ENCODE measurements at regions not wholly inside any gene's neighbourhood (a gene's known extent, or its start where the extent isn't known, plus 50 kb on each side); places are given as distances from the start of the nearest gene placed in this dataset.

GRCh38 chr11:96620464-96621044 is 230.7 kb downstream of the JRKL start:
- no peaks in the 10 kb centered on the region for H3K4me1 ChIP-seq (ENCODE audit: control insufficient read depth, low read length)
- no peaks in the 10 kb centered on the region for H4K20me1 ChIP-seq (ENCODE audit: control insufficient read depth, insufficient read depth, low read depth, low read length)
- no peaks in the 10 kb centered on the region for H3K36me3 ChIP-seq (ENCODE audit: control insufficient read depth, low read length)
- H3K9me3 ChIP-seq (ENCODE audit: control insufficient read depth, insufficient read depth, low read length), result no peaks in the 10 kb centered on the region
- no peaks in the 10 kb centered on the region for H3F3A ChIP-seq (ENCODE audit: control insufficient read depth, insufficient read depth)
- no peaks in the 10 kb centered on the region for H3K9me2 ChIP-seq (replicated peaks; ENCODE audit: control insufficient read depth, low read length)
- H3K4me3 ChIP-seq (ENCODE audit: low read length), result no peak overlapping the region
- no peak overlapping the region for H3K27ac ChIP-seq (ENCODE audit: low read depth, low read length)
- H3K79me2 ChIP-seq (ENCODE audit: control insufficient read depth, low read length), result no peaks in the 10 kb centered on the region
- no peak for TF ChIP-seq EZH2phosphoT487 (IDR thresholded peaks at IDR 0.05; ENCODE audit: borderline replicate concordance, low read length)
- TF ChIP-seq, protein P1, sequence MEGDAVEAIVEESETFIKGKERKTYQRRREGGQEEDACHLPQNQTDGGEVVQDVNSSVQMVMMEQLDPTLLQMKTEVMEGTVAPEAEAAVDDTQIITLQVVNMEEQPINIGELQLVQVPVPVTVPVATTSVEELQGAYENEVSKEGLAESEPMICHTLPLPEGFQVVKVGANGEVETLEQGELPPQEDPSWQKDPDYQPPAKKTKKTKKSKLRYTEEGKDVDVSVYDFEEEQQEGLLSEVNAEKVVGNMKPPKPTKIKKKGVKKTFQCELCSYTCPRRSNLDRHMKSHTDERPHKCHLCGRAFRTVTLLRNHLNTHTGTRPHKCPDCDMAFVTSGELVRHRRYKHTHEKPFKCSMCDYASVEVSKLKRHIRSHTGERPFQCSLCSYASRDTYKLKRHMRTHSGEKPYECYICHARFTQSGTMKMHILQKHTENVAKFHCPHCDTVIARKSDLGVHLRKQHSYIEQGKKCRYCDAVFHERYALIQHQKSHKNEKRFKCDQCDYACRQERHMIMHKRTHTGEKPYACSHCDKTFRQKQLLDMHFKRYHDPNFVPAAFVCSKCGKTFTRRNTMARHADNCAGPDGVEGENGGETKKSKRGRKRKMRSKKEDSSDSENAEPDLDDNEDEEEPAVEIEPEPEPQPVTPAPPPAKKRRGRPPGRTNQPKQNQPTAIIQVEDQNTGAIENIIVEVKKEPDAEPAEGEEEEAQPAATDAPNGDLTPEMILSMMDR (IDR thresholded peaks at IDR 0.05; ENCODE audit: low read depth, low read length, poor library complexity, severe bottlenecking), result no peak
- no peak overlapping the region for H3K4me2 ChIP-seq (ENCODE audit: low read length)
- no peaks in the 10 kb centered on the region for H3K27me3 ChIP-seq (ENCODE audit: control insufficient read depth, low read length)

DNA sequence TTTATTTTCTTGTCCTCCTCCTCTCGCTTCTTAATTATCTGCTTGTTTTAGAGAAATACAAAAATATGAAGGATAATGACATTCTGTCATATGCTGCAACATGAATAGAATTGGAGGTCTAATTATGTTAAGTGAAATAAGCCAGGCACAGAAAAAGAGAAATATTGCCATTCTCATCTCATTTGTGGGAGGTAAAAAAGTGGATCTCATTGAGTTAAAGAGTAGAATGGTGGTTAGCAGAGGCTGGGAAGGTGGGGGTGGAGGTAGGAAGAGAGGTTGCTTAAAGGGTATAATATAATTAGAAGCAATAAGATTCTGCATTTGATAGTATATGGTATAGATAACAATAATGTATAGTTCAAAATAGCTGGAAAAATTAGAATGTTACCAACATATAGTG is 231.3 kb downstream of the JRKL start:
- H3K4me2 ChIP-seq (ENCODE audit: low read length), result no peak overlapping the region
- H3K4me1 ChIP-seq (ENCODE audit: control insufficient read depth, low read length), result no peaks in the 10 kb centered on the region
- H3K27me3 ChIP-seq (ENCODE audit: control insufficient read depth, low read length), result no peaks in the 10 kb centered on the region
- H3K36me3 ChIP-seq (ENCODE audit: control insufficient read depth, low read length), result no peaks in the 10 kb centered on the region
- H3K4me3 ChIP-seq (ENCODE audit: low read length), result no peak overlapping the region
- no peaks in the 10 kb centered on the region for H3K9me2 ChIP-seq (replicated peaks; ENCODE audit: control insufficient read depth, low read length)
- no peaks in the 10 kb centered on the region for H4K20me1 ChIP-seq (ENCODE audit: control insufficient read depth, insufficient read depth, low read depth, low read length)
- no peaks in the 10 kb centered on the region for H3F3A ChIP-seq (ENCODE audit: control insufficient read depth, insufficient read depth)
- no peaks in the 10 kb centered on the region for H3K9me3 ChIP-seq (ENCODE audit: control insufficient read depth, insufficient read depth, low read length)
- H3K79me2 ChIP-seq (ENCODE audit: control insufficient read depth, low read length), result no peaks in the 10 kb centered on the region
- no peak overlapping the region for H3K27ac ChIP-seq (ENCODE audit: low read depth, low read length)
- TF ChIP-seq, protein P1 (IDR thresholded peaks at IDR 0.05; ENCODE audit: low read depth, low read length, poor library complexity, severe bottlenecking), result no peak
- no peak for TF ChIP-seq EZH2phosphoT487 (IDR thresholded peaks at IDR 0.05; ENCODE audit: borderline replicate concordance, low read length)

DNA sequence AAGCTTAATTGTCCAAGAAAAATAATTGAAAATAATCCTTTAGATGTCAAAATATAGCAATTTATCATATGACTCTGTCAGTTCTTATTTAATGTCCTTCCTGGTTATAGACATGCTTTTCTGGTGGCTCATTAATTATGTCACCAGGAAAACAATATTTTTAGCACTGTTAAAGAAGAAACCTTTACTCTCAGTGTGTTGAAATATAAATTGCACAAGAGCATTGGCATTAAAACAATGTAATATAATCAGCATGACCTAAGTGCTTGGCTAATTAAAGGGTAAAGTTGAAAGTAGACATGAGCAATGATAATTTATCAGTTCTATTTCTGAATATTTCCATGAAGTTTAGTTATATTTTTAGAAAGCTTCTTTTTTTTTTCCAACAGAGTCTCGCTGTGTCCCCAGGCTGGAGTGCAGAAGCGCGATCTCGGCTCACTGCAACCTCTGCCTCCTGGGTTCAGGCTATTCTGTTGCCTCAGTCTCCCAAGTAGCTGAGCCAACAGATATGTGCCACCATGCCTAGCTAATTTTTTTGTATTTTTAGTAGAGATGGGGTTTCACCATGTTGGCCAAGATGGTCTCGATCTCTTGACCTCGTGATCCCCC is 232.3 kb downstream of the JRKL start:
- Histone ChIP-seq H3K4me2 (ENCODE audit: low read length) (no peak overlapping the region), H3K9me3 (ENCODE audit: control insufficient read depth, insufficient read depth, low read length) (no peaks in the 10 kb centered on the region), H3K4me1 (ENCODE audit: control insufficient read depth, low read length) (no peaks in the 10 kb centered on the region), H3F3A (ENCODE audit: control insufficient read depth, insufficient read depth) (no peaks in the 10 kb centered on the region), H3K27ac (ENCODE audit: low read depth, low read length) (no peak overlapping the region), H3K79me2 (ENCODE audit: control insufficient read depth, low read length) (no peaks in the 10 kb centered on the region), H3K9me2 (replicated peaks; ENCODE audit: control insufficient read depth, low read length) (no peaks in the 10 kb centered on the region), H4K20me1 (ENCODE audit: control insufficient read depth, insufficient read depth, low read depth, low read length) (no peaks in the 10 kb centered on the region), H3K27me3 (ENCODE audit: control insufficient read depth, low read length) (no peaks in the 10 kb centered on the region), H3K4me3 (ENCODE audit: low read length) (no peak overlapping the region), H3K36me3 (ENCODE audit: control insufficient read depth, low read length) (no peaks in the 10 kb centered on the region)
- TF ChIP-seq, protein P1 (IDR thresholded peaks at IDR 0.05; ENCODE audit: low read depth, low read length, poor library complexity, severe bottlenecking), result no peak
- TF ChIP-seq EZH2phosphoT487 (IDR thresholded peaks at IDR 0.05; ENCODE audit: borderline replicate concordance, low read length), result no peak
